ENCODE measurements at regions not wholly inside any gene's neighbourhood (a gene's known extent, or its start where the extent isn't known, plus 50 kb on each side); places are given as distances from the start of the nearest gene placed in this dataset.

DNA sequence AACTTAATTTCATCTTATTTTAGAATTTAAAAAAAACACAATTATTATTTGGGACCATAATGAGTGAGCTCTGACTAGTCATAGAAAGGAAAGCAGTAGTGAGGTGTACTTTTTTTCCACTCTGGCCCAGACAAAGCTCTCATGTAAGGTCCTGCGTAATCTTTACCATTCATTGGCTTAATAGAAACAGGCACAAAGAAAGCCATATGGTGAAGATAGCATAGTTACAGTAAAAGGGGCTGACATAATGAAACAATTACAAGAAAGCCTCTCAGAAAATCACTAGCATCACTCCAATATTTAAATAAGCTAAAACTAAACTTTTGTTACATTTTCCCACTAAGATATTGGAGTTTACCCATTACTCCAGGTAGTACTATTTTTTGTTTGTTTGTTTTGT is 384.6 kb upstream of the ALCAM start:
- DNase-seq, result no peak

- DNase-seq, result no peak
These were observed 378.9 kb upstream of the ALCAM start for GRCh38 chr3:104987859-104988258.

- DNase-seq, result no peak
These were observed 378.2 kb upstream of the ALCAM start for GRCh38 chr3:104988496-104988895.

GRCh38 chr3:104989878-104990277 is 376.8 kb upstream of the ALCAM start:
- no peak for DNase-seq

DNA sequence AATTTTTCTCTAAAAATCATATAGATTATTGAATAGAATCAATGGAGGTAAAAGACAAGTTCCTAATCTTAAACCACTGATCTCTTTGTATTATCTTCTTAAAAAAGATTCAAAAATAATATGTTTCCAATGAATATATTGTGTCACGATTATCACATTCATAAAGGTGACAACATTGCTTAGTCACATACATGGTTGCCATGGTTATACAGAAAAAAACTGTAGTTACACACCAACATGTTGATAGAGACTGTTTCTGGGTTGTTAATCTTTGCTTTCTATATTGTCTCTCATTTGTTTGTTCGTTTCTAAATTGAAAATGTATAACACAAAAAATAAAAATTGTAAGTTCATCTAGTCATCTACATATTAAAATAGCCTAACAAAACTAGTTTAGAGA is 376.0 kb upstream of the ALCAM start:
- DNase-seq, result no peak

DNA sequence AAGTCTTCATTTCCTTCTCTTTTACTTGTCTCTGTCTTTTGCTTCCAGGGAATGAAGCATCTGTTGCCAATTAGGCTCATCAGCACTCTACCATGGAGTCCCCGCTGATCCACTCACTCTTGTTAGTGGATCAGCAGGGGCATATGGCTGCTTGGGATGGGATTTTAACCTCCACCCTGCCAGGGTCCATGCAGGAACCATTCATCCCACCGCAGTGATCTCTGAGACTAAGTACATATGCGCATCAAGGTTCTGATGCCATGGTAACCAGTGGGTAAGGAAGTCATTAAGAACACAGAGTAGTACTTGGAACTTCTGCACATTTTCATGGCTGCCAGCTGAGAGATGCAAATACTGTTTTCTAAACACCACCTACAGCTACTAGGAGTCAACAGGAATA is 374.0 kb upstream of the ALCAM start:
- no peak for DNase-seq

DNA sequence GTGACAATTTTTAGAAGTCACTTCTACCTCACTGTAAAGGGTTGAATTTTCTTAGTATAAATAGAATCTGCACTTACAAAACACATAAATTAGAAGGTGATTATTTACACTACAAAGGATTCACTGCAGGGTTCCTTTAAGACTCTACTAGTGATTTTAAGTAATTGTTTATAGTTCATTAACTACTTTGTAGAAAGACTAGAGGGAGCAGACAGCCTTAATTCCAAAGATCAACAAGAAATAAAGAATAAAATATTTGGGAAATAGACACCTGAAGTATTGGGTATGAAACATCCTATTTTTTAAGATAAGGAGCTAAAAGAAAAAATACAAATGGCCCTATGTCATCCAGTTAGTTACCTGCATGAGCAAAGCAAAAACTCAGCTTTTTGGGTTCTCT is 360.5 kb upstream of the ALCAM start:
- no peak for DNase-seq

DNA sequence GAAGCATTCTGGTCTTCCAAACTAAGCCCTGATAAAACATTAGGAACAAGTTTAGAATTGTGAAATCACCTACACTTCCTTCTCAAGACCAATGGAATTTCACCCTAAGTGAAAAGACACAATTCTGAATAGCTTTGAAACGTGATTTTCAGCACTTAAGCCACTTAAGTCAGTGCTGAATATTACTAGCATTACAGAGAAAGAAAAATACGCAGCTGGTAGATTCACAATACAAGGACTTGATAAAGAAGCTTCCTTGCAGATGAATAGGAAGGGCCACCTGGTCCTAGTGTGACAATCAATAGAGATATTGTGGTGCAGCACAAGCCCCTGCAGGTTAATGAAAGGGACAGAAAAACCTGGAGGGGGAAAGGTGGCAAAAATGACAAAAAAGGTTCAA is 353.1 kb upstream of the ALCAM start:
- DNase-seq, result no peak

DNA sequence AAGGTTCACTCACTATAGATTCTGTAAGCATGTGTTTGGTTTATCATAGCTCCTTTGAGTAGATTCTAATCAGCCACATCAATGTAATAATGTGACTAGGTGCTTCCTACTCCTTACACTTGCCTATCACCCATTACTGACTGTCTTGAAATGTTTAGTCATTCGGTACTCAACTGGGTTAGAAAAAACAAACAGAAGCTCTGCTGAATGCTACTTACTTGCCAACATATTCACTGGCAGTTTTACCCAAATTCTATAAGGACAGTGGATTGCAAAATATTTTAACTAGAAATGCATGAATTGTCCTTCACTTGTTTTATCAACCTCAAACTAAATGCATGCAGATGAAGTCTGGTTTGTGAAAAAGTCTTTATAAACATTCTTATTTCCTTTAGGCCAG is 352.1 kb upstream of the ALCAM start:
- no peak for DNase-seq

GRCh38 chr3:105022813-105023212 is 343.9 kb upstream of the ALCAM start:
- DNase-seq, result no peak

- DNase-seq, result no peak
These were observed 336.5 kb upstream of the ALCAM start for GRCh38 chr3:105030211-105030610.

DNA sequence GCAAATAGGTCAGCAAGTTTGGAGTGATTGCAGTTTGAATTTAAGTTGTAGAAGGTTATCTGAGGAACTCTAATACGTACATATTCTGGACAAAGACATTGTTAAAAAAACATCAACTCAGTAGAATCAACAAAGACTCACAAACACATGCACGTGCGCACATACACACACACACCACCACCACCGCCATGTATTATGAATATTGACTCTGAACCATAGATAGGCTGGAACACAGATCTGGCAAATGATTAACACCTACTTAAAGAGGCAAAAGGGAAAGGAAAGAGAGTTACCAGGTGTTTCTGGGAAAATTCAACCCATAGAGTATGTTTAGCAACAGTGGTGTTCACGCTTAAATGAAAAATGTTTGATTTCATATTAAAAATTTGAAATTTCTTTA is 334.2 kb upstream of the ALCAM start:
- DNase-seq, result no peak

- DNase-seq, result no peak
These were observed 333.6 kb upstream of the ALCAM start for GRCh38 chr3:105033081-105033480.

- no peak for DNase-seq
These were observed 327.7 kb upstream of the ALCAM start for GRCh38 chr3:105039004-105039403.

- DNase-seq, result no peak
These were observed 326.6 kb upstream of the ALCAM start for GRCh38 chr3:105040026-105040622.

GRCh38 chr3:105042586-105042985 is 324.1 kb upstream of the ALCAM start:
- no peak for DNase-seq

- no peak for DNase-seq
These were observed 315.6 kb upstream of the ALCAM start for GRCh38 chr3:105051111-105051510.

DNA sequence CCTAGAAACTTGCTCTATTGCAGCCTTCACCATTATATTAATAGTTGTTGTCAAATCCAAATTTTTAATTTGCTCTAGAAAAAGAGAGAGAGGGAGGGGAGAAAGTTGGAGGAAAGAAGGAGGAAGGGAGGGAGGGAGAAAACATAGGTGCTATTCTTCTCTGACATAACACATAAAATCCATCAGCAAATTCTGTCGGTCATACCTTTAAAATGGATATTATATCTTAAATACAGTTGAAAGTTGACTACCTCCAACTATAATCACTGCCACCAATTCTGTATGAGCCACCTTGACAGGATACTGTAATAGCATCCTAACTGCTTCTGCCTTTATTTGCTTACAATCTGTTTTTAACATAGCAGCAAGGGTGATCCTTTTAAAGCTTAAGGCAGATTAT is 314.7 kb upstream of the ALCAM start:
- DNase-seq, result no peak

GRCh38 chr3:105062853-105063252 is 303.9 kb upstream of the ALCAM start:
- DNase-seq, result no peak

DNA sequence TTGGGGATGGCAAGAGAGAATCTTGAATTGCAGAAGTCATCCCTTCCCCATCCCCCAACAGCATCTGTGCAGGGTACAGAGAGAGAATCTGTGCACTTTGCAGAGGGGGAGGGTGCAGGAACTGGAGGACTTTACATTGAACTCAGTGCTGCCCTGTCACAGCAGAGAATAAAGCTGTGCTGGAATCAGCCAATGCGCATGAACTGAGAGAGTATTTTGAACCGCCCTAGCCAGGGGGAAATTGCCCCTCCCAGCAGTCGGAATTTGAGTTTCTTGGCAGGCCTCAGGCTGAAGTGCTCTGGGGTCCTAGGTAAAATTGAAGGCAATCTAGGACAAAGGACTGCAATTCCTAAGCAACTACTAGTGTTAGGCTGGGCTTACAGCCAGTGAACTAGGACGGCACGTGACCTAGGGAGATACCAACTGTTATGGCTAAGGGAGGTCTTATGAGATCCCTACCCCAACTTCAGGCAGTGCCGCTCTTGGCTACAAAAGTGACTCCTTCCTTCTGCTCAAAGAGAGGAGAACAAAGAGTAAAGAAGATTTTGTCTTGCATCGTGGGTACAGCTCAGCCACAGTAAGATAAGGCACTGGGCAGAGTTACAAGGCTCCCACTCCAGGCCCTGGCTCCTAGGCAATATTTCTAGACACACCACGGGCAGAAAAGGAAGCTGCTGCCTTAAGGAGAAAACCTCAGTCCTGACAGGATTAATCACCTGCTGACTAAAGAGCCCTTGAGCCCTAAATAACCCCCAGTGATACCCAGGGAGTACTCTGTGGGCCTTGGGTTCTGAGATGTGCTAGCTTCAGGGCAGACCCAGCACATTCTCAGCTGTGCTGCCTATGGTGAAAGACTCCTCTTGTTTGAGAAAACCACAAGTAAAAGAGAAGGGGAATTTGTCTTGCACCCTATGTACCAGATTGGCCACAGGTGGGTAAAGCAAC is 300.5 kb upstream of the ALCAM start:
- no peak for DNase-seq

DNA sequence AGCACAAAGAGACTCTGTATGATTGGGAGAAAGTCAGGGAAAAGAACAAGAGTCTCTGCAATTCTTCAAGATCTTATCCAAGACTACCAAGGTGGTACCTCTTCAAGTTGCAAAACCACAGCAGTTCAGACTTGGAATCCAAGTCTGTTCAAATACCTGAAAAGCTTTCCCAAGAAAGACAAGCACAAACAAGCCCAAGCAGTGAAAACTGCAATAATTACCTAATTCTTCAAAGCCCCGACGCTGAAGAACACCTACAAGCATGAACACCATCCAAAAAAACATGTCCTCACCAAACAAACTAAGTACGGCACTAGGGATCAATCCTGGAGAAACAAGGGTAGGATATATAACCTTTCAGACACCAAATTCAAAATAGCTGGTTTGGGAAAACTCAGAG is 299.3 kb upstream of the ALCAM start:
- no peak for DNase-seq

- no peak for DNase-seq
These were observed 289.5 kb upstream of the ALCAM start for GRCh38 chr3:105077060-105077822.

DNA sequence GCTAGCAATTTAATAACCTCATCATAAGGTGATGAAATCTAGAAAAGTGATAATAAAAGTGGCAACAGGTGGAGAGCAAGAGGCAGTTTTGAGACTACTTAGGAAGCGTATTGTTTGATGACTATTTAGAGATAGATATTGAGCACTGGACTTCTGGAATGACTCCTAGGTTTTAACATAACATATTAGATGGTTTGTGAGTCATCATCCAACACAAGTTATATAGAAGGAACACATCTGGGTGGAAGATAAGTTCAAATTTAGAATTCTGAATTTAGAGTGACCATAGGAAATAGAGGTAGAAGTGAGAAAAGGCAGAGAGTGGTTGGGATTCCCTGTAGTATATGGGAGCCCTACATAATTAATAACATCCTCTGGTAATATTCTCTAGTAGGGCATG is 282.8 kb upstream of the ALCAM start:
- no peak for DNase-seq

DNA sequence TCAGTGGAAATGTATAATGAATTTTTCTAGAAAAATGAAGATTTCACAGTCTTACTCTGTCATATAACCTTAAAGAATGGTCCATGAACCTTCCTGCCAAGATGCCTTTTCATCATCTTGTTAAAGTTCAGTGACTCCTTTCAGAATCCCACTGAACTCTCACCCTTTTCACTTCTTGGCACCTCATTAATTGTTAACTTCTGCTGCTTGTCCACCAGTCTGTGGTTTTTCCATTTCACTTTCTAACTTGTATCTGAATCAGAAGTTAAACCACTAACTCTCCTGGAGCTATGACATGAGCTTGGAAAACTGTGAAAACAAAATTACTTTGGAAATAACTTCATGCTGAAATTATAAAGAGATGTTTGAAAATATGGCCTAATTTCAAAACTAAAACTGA is 281.2 kb upstream of the ALCAM start:
- DNase-seq, result no peak

Data from stimulated activated CD4-positive, alpha-beta T cell treated with anti-CD3 and anti-CD28 coated beads, Interleukin-1b, Interleukin-23, amount 100 ng/mL, for 48 hours (primary cell).